ENCODE measurements at regions not wholly inside any gene's neighbourhood (a gene's known extent, or its start where the extent isn't known, plus 50 kb on each side); places are given as distances from the start of the nearest gene placed in this dataset.

- no peak for DNase-seq (ENCODE audit: low spot score)
Measured at GRCh38 chr16:62208934-62209333, 172.7 kb upstream of the CDH8 start.

GRCh38 chr16:62205459-62205858 is 169.2 kb upstream of the CDH8 start:
- DNase-seq (ENCODE audit: low spot score) = no peak

DNA sequence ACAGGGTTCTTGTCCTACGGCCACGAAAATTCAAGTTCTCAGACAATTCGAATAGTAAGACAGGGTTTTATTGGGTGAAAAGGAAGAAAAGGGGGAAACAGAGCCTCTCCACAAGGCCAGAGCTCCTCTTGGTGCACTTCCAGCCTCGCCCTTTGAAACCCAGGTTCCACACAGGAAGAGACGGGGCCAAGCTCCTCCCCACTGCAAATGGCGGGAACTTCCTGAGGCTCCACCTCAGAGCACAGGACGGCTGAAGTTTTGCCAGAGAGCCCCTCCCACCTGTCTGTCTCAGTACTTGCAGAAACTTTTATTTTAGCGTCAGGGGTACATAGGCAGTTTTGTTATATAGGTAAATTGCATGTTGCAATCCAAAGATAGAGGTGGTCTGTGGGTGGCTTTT is 165.7 kb upstream of the CDH8 start:
- no peak for DNase-seq (ENCODE audit: low spot score)

GRCh38 chr16:62194828-62195227 is 158.6 kb upstream of the CDH8 start:
- DNase-seq (ENCODE audit: low spot score) = no peak

GRCh38 chr16:62190426-62190825 is 154.2 kb upstream of the CDH8 start:
- DNase-seq (ENCODE audit: low spot score) = no peak

DNA sequence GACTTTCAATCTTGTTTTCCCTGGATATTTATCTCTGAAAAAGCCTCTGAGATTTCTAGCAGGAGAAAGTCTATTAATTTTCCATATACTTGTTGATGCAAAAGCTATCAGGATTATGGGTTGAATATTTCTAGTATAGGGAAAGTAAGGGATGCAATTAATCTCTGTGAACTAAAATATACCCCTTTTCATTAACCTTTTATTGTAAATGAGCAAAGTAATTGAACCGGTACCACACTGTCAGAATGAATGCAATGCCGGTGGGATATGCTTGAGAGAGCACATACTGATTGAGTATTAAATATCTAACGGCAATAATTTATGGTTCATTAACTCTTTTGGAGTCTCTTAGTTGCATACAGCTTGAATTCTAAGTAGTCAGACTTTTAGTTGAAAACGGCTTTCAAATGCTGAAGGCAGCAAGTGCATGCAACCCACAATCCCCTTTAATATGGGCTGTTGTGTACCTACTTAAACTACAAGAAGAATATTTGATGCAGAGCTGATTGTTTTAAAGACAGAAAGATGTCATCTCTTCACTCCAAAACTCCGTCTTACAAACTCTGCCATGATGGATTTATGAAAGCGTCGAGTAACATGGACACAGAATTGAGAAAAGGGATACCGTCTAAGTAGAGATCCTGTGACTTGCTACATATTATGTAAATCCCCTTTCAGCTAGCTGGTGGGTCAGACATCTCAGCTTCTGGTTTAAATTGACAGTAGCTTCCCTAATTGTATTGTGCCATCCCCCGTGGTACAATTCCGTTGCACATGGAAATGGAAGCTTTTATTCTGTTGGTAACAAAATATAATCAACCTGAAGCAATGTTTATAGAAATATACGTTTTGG is 141.3 kb upstream of the CDH8 start:
- no peak for DNase-seq (ENCODE audit: low spot score)

DNA sequence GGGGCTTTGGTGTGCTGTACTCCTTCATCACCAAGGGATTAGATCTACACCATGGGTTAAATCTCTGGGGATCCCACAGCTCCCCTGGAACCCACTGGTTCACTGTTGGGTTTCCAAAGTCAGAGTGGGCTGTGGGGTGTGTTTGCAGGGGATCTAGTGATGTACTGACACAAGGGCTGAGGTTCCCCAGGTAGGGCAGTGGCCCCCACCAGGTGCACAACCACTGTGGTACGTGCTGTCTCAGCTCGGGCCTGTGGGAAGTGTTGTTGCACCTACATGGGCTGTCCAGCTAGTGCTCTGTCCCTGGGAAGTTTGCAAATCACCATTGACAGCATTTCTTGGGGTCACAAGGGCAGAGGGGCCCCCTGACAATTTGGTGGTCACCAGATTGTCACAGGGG is 134.4 kb upstream of the CDH8 start:
- no peak for DNase-seq (ENCODE audit: low spot score)

GRCh38 chr16:62167551-62167950 is 131.3 kb upstream of the CDH8 start:
- no peak for DNase-seq (ENCODE audit: low spot score)

GRCh38 chr16:62157544-62157943 is 121.3 kb upstream of the CDH8 start:
- no peak for DNase-seq (ENCODE audit: low spot score)

DNA sequence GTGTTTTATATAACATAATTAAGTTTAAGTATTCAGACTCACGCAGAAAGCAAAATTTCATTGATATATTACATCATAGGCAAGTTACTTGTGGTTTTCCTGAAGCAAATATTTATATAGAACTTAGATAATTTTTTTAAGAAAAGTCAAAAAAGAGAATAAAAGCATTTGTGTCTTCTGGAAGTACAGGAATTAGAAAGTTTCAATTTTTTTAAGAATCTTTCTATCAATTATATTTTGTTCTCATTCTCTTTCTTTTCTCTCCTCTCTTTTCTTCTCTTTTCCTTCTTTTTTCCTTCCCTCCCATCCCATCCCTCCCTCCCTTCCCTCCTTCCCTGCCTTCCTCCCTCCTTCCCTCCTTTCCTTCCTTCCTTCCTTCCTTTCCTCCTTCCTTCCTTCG is 120.7 kb upstream of the CDH8 start:
- no peak for DNase-seq (ENCODE audit: low spot score)

GRCh38 chr16:62149631-62150030 is 113.4 kb upstream of the CDH8 start:
- no peak for DNase-seq (ENCODE audit: low spot score)

GRCh38 chr16:62137996-62138395 is 101.8 kb upstream of the CDH8 start:
- DNase-seq (ENCODE audit: low spot score) = no peak

GRCh38 chr16:62135911-62136310 is 99.7 kb upstream of the CDH8 start:
- DNase-seq (ENCODE audit: low spot score) = no peak

DNA sequence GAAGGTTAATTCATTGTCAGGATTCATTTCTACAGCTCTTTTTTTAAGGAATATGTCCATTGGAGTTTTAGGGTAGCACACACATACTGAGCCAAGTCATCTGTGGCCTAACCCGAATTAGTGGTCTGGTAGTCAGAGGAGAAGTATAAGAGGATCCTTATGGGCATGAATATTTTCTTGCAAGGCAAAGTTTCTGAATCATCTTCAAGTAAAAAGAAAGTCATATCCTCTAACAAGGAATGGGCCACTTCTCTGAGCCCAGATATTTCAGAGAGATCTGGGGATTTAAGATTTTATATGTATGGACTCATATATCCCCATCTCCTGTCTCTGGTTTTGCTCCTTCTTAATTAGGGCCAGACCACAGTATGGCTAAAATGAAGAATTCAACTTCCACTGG is 99.2 kb upstream of the CDH8 start:
- no peak for DNase-seq (ENCODE audit: low spot score)

GRCh38 chr16:62130101-62130500 is 93.9 kb upstream of the CDH8 start:
- DNase-seq (ENCODE audit: low spot score) = no peak

GRCh38 chr16:62105244-62105643 is 69.0 kb upstream of the CDH8 start:
- DNase-seq (ENCODE audit: low spot score) = no peak

DNA sequence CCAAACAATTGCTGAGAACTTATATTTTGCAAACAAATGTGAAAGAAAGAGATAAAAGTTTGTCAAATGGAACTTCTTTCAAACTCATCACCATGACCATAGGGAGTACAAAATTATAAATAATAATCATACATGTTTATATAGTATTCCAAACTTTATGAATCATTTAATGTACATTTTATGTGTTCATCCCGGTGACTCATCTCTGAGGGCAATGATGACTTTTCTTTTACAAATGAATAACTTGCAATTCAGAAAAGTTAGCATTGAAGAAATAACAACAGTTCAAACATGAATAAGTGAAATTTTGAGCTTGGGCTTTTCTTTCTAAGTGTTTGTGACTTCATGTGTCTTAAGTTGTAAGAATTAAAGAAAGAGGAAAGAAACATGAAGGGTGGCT is 66.3 kb upstream of the CDH8 start:
- no peak for DNase-seq (ENCODE audit: low spot score)

DNA sequence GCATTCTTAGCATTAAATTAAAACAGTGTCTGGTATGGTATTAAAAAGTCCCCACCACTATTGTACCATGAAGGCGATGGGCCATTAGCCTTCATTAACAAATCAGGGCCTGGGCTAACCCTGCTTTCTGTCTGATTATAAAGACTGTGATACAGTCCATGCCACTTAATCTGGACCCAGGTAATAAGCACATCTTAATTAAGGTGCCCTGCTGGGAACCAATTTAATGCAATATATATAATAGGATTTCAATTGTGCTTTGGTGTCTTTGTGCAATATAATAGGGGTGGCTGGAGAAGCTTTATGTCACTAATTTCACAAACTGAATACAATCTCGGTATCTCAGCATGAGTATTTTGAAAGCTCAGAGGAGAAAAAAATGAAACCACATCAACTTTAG is 64.4 kb upstream of the CDH8 start:
- DNase-seq (ENCODE audit: low spot score) = no peak

- DNase-seq (ENCODE audit: low spot score) = no peak
Measured at GRCh38 chr16:62089715-62090114, 53.5 kb upstream of the CDH8 start.

DNA sequence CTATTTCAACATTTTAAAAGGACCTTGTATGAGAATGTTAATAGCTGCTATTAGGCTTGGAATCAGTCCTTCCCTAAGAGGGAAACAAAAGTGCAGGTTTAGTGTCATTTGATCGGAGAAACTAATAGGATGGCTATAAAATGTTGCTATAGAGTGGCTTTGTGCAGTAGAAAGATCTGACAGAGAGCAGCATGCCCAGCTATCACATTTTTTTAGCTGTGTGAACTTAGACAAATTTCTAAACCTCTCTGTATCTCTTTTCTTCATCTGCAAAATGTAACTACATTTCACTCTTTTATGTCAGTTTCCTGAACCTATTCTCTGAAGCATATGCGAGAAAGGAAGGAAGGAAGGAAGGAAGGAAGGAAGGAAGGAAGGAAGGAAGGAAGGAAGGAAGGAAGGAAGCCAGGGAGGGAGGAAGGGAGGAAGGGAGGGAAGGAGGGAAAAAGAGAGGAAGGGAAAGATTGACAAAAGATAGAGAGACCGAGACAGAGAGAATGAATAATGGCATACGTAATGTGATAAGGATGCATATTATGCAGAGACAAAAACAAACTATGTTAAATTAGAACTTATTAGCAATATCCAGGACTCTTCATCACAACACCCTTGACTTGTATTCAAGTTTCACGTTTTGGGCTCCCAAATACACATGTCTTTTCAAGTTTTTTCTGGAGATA is 52.6 kb upstream of the CDH8 start:
- DNase-seq (ENCODE audit: low spot score) = no peak

All from AG08396 (cell line).